ENCODE measurements at regions not wholly inside any gene's neighbourhood (a gene's known extent, or its start where the extent isn't known, plus 50 kb on each side); places are given as distances from the start of the nearest gene placed in this dataset.

DNA sequence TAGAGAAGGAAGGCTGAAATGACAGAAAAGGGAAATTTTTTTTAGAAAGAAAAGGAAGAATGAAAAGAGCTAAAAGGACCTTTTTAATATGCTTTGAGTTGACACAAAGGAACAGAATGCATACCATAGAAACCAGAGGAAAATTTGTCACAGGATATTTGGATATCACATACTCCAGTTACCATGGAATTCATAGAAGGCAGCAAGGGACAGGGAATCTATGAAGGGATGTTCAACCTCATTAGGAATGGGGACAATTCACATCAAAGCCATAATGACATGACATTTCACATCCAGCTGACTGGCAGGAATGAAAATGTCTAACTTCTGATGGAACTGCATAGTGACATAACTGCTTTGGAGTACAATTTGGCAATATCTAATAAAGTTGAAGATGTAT lies 469.4 kb downstream of the CCER1 start:
- Mint-ChIP-seq H3K36me3 (ENCODE audit: low read depth) (no peaks in the 10 kb centered on the region), H3K27me3 (no peaks in the 10 kb centered on the region), H3K4me3 (no peak overlapping the region), H3K4me1 (no peaks in the 10 kb centered on the region), H3K9me3 (no peaks in the 10 kb centered on the region), H3K27ac (no peak overlapping the region)
- ChIA-PET CTCF (no interaction called here), POLR2A (no interaction called here)
- ATAC-seq (ENCODE audit: low read depth) (no peak), DNase-seq (no peak)
- intact Hi-C loops (cut with micrococcal nuclease) = no loop called here
- TF ChIP-seq, protein P1, sequence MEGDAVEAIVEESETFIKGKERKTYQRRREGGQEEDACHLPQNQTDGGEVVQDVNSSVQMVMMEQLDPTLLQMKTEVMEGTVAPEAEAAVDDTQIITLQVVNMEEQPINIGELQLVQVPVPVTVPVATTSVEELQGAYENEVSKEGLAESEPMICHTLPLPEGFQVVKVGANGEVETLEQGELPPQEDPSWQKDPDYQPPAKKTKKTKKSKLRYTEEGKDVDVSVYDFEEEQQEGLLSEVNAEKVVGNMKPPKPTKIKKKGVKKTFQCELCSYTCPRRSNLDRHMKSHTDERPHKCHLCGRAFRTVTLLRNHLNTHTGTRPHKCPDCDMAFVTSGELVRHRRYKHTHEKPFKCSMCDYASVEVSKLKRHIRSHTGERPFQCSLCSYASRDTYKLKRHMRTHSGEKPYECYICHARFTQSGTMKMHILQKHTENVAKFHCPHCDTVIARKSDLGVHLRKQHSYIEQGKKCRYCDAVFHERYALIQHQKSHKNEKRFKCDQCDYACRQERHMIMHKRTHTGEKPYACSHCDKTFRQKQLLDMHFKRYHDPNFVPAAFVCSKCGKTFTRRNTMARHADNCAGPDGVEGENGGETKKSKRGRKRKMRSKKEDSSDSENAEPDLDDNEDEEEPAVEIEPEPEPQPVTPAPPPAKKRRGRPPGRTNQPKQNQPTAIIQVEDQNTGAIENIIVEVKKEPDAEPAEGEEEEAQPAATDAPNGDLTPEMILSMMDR (IDR thresholded peaks at IDR 0.05) = no peak

DNA sequence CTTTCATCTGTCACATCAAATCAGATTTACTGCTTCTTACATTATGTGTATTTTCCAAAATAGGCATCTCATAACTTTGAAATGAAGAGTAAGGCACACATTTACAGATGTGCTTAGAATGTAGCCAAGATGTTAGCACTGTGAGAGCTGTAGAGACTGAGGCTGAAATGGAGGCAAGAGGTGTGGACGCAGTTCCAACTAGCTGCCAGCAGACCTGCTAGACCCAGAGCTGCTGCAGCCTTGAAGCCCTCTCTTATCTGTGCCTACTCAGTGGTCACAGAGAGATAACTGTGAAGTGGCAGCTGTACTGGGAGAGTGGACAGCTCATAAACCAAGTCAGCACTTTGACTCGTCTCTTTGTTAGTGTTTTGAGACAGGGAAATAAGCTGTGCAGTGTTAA lies 470.9 kb downstream of the CCER1 start:
- POLR2A ChIA-PET = no interaction called here
- TF ChIP-seq, protein P1 (IDR thresholded peaks at IDR 0.05) = no peak
- no peak for DNase-seq
- no peaks in the 10 kb centered on the region for H3K36me3 Mint-ChIP-seq (ENCODE audit: low read depth)
- CTCF ChIA-PET = no interaction called here
- no peak overlapping the region for H3K4me3 Mint-ChIP-seq
- H3K27ac Mint-ChIP-seq = no peak overlapping the region
- ATAC-seq (ENCODE audit: low read depth) = no peak
- intact Hi-C loops (cut with micrococcal nuclease) = no loop called here
- H3K4me1 Mint-ChIP-seq = no peaks in the 10 kb centered on the region
- H3K9me3 Mint-ChIP-seq = no peaks in the 10 kb centered on the region
- H3K27me3 Mint-ChIP-seq = no peaks in the 10 kb centered on the region

DNA sequence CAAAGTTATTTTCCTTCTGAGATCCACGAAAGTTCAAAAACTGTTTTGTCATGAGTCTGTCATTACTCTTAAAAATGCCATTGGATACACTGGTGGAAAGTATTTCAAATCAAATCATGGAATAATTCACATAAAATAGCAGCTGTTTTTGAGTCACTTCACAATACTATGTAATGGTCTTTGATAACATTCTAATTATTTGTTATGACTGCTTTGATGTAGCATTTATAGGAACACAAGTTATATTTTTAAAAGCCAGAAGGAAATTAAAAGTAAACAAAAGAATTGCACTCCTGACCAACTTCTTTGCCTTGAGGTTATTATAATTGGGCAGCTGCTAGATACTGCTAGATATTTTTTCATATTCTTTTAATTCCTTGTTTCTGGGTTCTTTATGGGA lies 473.2 kb downstream of the CCER1 start:
- Mint-ChIP-seq H3K36me3 (ENCODE audit: low read depth) (no peaks in the 10 kb centered on the region), H3K4me3 (no peak overlapping the region), H3K9me3 (no peaks in the 10 kb centered on the region), H3K27me3 (no peaks in the 10 kb centered on the region), H3K27ac (no peak overlapping the region), H3K4me1 (no peaks in the 10 kb centered on the region)
- ChIA-PET CTCF (no interaction called here), POLR2A (no interaction called here)
- DNase-seq = no peak
- no peak for ATAC-seq (ENCODE audit: low read depth)
- intact Hi-C loops (cut with micrococcal nuclease) = no loop called here
- TF ChIP-seq, protein P1 (IDR thresholded peaks at IDR 0.05) = no peak

DNA sequence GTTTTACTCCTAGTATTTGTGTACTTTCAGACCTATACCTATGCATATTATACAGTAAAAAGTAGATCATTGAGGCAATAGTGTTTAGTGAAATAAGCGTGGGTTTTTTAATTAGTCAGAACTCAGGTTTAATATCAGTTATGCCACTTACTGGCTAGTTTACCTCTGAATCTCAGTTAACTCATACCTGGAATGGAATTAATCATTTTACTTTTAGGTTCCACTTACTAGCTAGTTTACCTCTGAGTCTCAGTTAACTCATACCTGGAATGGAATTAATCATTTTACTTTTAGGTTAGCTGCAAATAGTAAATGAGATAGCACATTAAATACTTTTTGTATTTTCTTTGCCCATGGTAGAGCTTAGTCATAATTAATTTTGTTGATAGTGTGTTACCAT lies 475.7 kb downstream of the CCER1 start:
- TF ChIP-seq, protein P1 (IDR thresholded peaks at IDR 0.05) = no peak
- intact Hi-C loops (cut with micrococcal nuclease) = no loop called here

DNA sequence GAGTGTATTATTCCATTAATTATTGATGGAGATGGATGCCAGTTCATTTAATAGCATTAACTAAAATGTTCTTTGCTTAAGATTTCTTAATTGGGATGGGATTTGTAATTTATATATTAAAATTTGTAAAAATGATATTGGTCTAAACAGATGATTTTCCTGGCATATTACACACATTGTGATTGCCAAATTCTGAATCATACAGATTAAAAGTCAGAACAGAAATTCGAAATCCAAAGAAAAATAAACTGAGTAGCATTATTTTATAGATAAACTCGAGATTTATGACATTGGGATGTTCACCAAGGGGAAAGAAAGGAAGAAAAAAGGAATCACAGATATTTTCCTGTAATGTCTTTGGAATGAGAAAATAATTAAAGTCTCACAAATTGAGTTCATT lies 481.1 kb downstream of the CCER1 start:
- Mint-ChIP-seq H3K4me3 (no peak overlapping the region), H3K27ac (no peak overlapping the region), H3K9me3 (no peaks in the 10 kb centered on the region), H3K36me3 (ENCODE audit: low read depth) (no peaks in the 10 kb centered on the region), H3K27me3 (no peaks in the 10 kb centered on the region), H3K4me1 (no peaks in the 10 kb centered on the region)
- intact Hi-C loops (cut with micrococcal nuclease) = no loop called here
- CTCF ChIA-PET = no interaction called here
- ATAC-seq (ENCODE audit: low read depth) = no peak
- DNase-seq = no peak
- POLR2A ChIA-PET = no interaction called here
- TF ChIP-seq, protein P1 (IDR thresholded peaks at IDR 0.05) = no peak

More for the DNA sequence above, 475.7 kb downstream of the CCER1 start:
- no peaks in the 10 kb centered on the region for H3K27me3 Mint-ChIP-seq
- H3K4me1 Mint-ChIP-seq = no peaks in the 10 kb centered on the region
- no peaks in the 10 kb centered on the region for H3K9me3 Mint-ChIP-seq
- DNase-seq (no peak), ATAC-seq (ENCODE audit: low read depth) (no peak)
- H3K27ac Mint-ChIP-seq = no peak overlapping the region
- POLR2A ChIA-PET = no interaction called here
- H3K4me3 Mint-ChIP-seq = no peak overlapping the region
- CTCF ChIA-PET = no interaction called here
- no peaks in the 10 kb centered on the region for H3K36me3 Mint-ChIP-seq (ENCODE audit: low read depth)

Measured in activated B cell treated with CpG ODN at 0.5 μM for 24 hours (primary cell).